HEK293 (cell line): ENCODE measurements at regions not wholly inside any gene's neighbourhood (a gene's known extent, or its start where the extent isn't known, plus 50 kb on each side); places are given as distances from the start of the nearest gene placed in this dataset.

ENCODE experiments used
- IKZF3 ChIP-seq: fragments of 450-650 bp; IDR thresholded peaks from 2 replicates; pipeline ENCODE4 v1.5.0; 2018; ENCODE audit warnings: missing biosample characterization, mild to moderate bottlenecking, missing genetic modification characterization, moderate library complexity
- INSM2 ChIP-seq: fragments of 450-650 bp; formaldehyde crosslinking; IDR thresholded peaks from 2 replicates; pipeline ENCODE4 v1.5.1; 2016; ENCODE audit warnings: missing biosample characterization, missing genetic modification characterization
- PBX3 ChIP-seq: sonication (generic); formaldehyde crosslinking; IDR thresholded peaks from 2 replicates; pipeline ENCODE4 v1.8.1; 2022; ENCODE audit warnings: mild to moderate bottlenecking, moderate library complexity, missing genetic modification reagents
- RBAK ChIP-seq: fragments of 450-650 bp; formaldehyde crosslinking; IDR thresholded peaks from 2 replicates; pipeline ENCODE4 v1.5.1; 2016; ENCODE audit warnings: missing biosample characterization, missing genetic modification characterization
- ZBTB10 ChIP-seq: fragments of 450-650 bp; formaldehyde crosslinking; IDR thresholded peaks from 2 replicates; pipeline ENCODE4 v1.5.1; 2016; ENCODE audit warnings: missing biosample characterization, missing genetic modification characterization
- ZBTB17 ChIP-seq: fragments of 450-650 bp; formaldehyde crosslinking; IDR thresholded peaks from 2 replicates; pipeline ENCODE4 v1.5.1; 2016; ENCODE audit warnings: missing biosample characterization, missing genetic modification characterization
- ZNF148 ChIP-seq: fragments of 450-650 bp; formaldehyde crosslinking; IDR thresholded peaks from 2 replicates; pipeline ENCODE4 v1.5.0; 2017; ENCODE audit warnings: missing biosample characterization, missing genetic modification characterization, borderline replicate concordance
- ZNF362 ChIP-seq: fragments of 450-650 bp; formaldehyde crosslinking; IDR thresholded peaks from 2 replicates; pipeline ENCODE4 v1.5.1; 2016; ENCODE audit warnings: missing biosample characterization, missing genetic modification characterization
- ZNF366 ChIP-seq: fragments of 450-650 bp; formaldehyde crosslinking; conservative IDR thresholded peaks from 2 replicates; pipeline ENCODE4 v1.5.1; 2016; ENCODE audit warnings: missing biosample characterization, missing genetic modification characterization
- ZNF416 ChIP-seq: fragments of 450-650 bp; formaldehyde crosslinking; IDR thresholded peaks from 2 replicates; pipeline ENCODE4 v1.5.1; 2016; ENCODE audit warnings: missing biosample characterization, missing genetic modification characterization
- ZNF426 ChIP-seq: fragments of 450-650 bp; formaldehyde crosslinking; IDR thresholded peaks from 2 replicates; pipeline ENCODE4 v1.5.1; 2017; ENCODE audit warnings: missing biosample characterization, missing genetic modification characterization, mild to moderate bottlenecking, inconsistent platforms, moderate library complexity
- ZNF433 ChIP-seq: fragments of 450-650 bp; formaldehyde crosslinking; IDR thresholded peaks from 2 replicates; pipeline ENCODE4 v1.5.1; 2016; ENCODE audit warnings: missing biosample characterization, missing genetic modification characterization, low read depth
- ZNF473 ChIP-seq: fragments of 450-650 bp; formaldehyde crosslinking; IDR thresholded peaks from 2 replicates; pipeline ENCODE4 v1.5.1; 2017; ENCODE audit warnings: missing biosample characterization, missing genetic modification characterization
- ZNF623 ChIP-seq: fragments of 450-650 bp; formaldehyde crosslinking; IDR thresholded peaks from 2 replicates; pipeline ENCODE4 v1.5.1; 2016; ENCODE audit warnings: missing biosample characterization, missing genetic modification characterization
- ZNF626 ChIP-seq: fragments of 450-650 bp; sonication (Bioruptor Pico); formaldehyde crosslinking; IDR thresholded peaks from 2 replicates; pipeline ENCODE4 v1.5.1; 2018; ENCODE audit warnings: missing biosample characterization, missing genetic modification characterization, inconsistent platforms
- ZNF785 ChIP-seq: fragments of 450-650 bp; formaldehyde crosslinking; IDR thresholded peaks from 2 replicates; pipeline ENCODE4 v1.5.1; 2016; ENCODE audit warnings: missing biosample characterization, missing genetic modification characterization
- ZNF843 ChIP-seq: fragments of 450-650 bp; formaldehyde crosslinking; IDR thresholded peaks from 2 replicates; pipeline ENCODE4 v1.5.1; 2016; ENCODE audit warnings: missing biosample characterization, missing genetic modification characterization
- ZSCAN30 ChIP-seq: fragments of 450-650 bp; IDR thresholded peaks from 2 replicates; pipeline ENCODE4 v1.5.1; 2018; ENCODE audit warnings: missing biosample characterization, mild to moderate bottlenecking, missing genetic modification characterization, moderate library complexity
- ZXDB ChIP-seq: fragments of 450-650 bp; formaldehyde crosslinking; IDR thresholded peaks from 2 replicates; pipeline ENCODE4 v1.5.1; 2016; ENCODE audit warnings: missing biosample characterization, missing genetic modification characterization
- TF ChIP-seq, protein P1 (sequence below): fragments of 450-650 bp; IDR thresholded peaks from 2 replicates; pipeline ENCODE4 v1.5.1; 2018; ENCODE audit warnings: missing biosample characterization, missing genetic modification characterization
- TF ChIP-seq, protein P2 (sequence below): fragments of 450-650 bp; formaldehyde crosslinking; IDR thresholded peaks from 2 replicates; pipeline ENCODE4 v1.5.1; 2017; ENCODE audit warnings: missing biosample characterization, missing genetic modification characterization
- TF ChIP-seq, protein P3 (sequence below): fragments of 450-650 bp; formaldehyde crosslinking; IDR thresholded peaks from 2 replicates; pipeline ENCODE4 v1.5.1; 2016; ENCODE audit warnings: missing biosample characterization, missing genetic modification characterization, low read depth

DNA sequence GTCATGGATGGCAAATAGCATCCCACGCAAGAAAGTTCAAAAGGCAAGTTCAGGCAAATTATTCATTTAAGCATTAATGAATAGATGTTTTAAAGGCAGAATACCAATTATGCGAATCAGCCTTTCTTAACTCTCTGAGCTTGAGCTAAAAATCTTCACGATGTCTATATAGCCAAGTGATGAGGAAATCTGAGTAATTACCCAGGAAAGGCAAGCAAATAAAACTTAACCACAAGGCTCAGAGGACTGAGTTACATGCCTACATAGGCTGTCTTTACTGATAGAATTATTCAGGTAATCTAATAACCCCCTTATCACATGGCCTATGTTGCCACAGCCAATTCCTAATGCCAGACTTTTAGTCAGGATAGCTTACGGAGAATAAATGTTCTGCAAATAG, 120.8 kb upstream of the MTAP start (continued):
- TF ChIP-seq PBX3 (CRISPR knock-in tag) (no peak), ZNF366 (0 out of 2 replicates have a peak, but pooled peaks have one; percentile 41), ZNF623 (tag by site-specific recombination) (no peak), ZNF626 (tag by site-specific recombination) (no peak), ZNF416 (tag by site-specific recombination) (no peak), ZNF843 (tag by site-specific recombination) (peak; percentile 62), ZNF362 (tag by site-specific recombination) (no peak), ZNF473 (tag by site-specific recombination) (no peak), ZNF433 (tag by site-specific recombination) (no peak), ZSCAN30 (0 out of 2 replicates have a peak, but pooled peaks have one; percentile 18), ZNF785 (no peak), ZNF426 (tag by site-specific recombination) (no peak), ZBTB17 (tag by site-specific recombination) (peak; percentile 24; the same call in 1 of the 2 replicates), IKZF3 (tag by site-specific recombination) (0 out of 2 replicates have a peak, but pooled peaks have one; percentile 18), RBAK (tag by site-specific recombination) (no peak), ZXDB (tag by site-specific recombination) (0 out of 2 replicates have a peak, but pooled peaks have one; percentile 21), INSM2 (tag by site-specific recombination) (no peak), ZBTB10 (tag by site-specific recombination) (no peak), ZNF148 (tag by site-specific recombination) (no peak)
- TF ChIP-seq, protein P1, sequence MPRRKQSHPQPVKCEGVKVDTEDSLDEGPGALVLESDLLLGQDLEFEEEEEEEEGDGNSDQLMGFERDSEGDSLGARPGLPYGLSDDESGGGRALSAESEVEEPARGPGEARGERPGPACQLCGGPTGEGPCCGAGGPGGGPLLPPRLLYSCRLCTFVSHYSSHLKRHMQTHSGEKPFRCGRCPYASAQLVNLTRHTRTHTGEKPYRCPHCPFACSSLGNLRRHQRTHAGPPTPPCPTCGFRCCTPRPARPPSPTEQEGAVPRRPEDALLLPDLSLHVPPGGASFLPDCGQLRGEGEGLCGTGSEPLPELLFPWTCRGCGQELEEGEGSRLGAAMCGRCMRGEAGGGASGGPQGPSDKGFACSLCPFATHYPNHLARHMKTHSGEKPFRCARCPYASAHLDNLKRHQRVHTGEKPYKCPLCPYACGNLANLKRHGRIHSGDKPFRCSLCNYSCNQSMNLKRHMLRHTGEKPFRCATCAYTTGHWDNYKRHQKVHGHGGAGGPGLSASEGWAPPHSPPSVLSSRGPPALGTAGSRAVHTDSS: 0 out of 2 replicates have a peak, but pooled peaks have one; percentile 16
- TF ChIP-seq, protein P2, sequence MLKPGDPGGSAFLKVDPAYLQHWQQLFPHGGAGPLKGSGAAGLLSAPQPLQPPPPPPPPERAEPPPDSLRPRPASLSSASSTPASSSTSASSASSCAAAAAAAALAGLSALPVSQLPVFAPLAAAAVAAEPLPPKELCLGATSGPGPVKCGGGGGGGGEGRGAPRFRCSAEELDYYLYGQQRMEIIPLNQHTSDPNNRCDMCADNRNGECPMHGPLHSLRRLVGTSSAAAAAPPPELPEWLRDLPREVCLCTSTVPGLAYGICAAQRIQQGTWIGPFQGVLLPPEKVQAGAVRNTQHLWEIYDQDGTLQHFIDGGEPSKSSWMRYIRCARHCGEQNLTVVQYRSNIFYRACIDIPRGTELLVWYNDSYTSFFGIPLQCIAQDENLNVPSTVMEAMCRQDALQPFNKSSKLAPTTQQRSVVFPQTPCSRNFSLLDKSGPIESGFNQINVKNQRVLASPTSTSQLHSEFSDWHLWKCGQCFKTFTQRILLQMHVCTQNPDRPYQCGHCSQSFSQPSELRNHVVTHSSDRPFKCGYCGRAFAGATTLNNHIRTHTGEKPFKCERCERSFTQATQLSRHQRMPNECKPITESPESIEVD (tag by site-specific recombination): 0 out of 2 replicates have a peak, but pooled peaks have one; percentile 53
- TF ChIP-seq, protein P3, sequence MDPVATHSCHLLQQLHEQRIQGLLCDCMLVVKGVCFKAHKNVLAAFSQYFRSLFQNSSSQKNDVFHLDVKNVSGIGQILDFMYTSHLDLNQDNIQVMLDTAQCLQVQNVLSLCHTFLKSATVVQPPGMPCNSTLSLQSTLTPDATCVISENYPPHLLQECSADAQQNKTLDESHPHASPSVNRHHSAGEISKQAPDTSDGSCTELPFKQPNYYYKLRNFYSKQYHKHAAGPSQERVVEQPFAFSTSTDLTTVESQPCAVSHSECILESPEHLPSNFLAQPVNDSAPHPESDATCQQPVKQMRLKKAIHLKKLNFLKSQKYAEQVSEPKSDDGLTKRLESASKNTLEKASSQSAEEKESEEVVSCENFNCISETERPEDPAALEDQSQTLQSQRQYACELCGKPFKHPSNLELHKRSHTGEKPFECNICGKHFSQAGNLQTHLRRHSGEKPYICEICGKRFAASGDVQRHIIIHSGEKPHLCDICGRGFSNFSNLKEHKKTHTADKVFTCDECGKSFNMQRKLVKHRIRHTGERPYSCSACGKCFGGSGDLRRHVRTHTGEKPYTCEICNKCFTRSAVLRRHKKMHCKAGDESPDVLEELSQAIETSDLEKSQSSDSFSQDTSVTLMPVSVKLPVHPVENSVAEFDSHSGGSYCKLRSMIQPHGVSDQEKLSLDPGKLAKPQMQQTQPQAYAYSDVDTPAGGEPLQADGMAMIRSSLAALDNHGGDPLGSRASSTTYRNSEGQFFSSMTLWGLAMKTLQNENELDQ (tag by site-specific recombination): no peak
